IMR-90 (cell line): ENCODE measurements at regions not wholly inside any gene's neighbourhood (a gene's known extent, or its start where the extent isn't known, plus 50 kb on each side); places are given as distances from the start of the nearest gene placed in this dataset.

ENCODE experiments used
- ATAC-seq: fragments of 200-7000 bp; cut with Tn5 transposase; 2 replicates; pipeline ENCODE4 v1.9.1; 2020; ENCODE audit warnings: low read depth, mild to moderate bottlenecking, moderate library complexity
- BruUV-seq: library from RNA; stranded (reverse); fragments of 400-500 nt; replicated peaks from 2 replicates; lab custom pipeline; 2021; lab: Mats Ljungman, UMichigan
- CTCF ChIA-PET: fragments of 300-600 bp; formaldehyde crosslinking; extraction: SDS; loops from one replicate; lab custom pipeline; 2021; ENCODE audit warnings: antibody characterized with exemption; lab: Yijun Ruan, JAX
- POLR2A ChIA-PET: fragments of 300-600 bp; sonication (Branson Sonifier 250); formaldehyde crosslinking; loops from one replicate; lab custom pipeline; 2022; ENCODE audit warnings: antibody characterized with exemption; ENCODE audit not compliant: unreplicated experiment; lab: Charles Lee
- DNase-seq: peaks from one replicate; pipeline ENCODE4 v3.0.0; 2013
- H2AFZ ChIP-seq: replicated peaks from 2 replicates; pipeline ENCODE3; 2013; ENCODE audit warnings: low read length, mild to moderate bottlenecking; ENCODE audit not compliant: poor library complexity
- H2AK5ac ChIP-seq: 2 replicates; pipeline ENCODE4 v1.6.1; 2013; ENCODE audit warnings: low read depth, low read length, inconsistent platforms
- H2AK9ac ChIP-seq: replicated peaks from 2 replicates; pipeline ENCODE3; 2013; ENCODE audit warnings: mild to moderate bottlenecking, low read depth, low read length, moderate library complexity; ENCODE audit not compliant: poor library complexity
- H2BK120ac ChIP-seq: 2 replicates; pipeline ENCODE4 v1.6.1; 2013; ENCODE audit warnings: low read depth, low read length, inconsistent platforms
- H2BK15ac ChIP-seq: 3 replicates; pipeline ENCODE4 v1.6.1; 2013; ENCODE audit warnings: low read depth, low read length, inconsistent platforms
- H2BK20ac ChIP-seq: 2 replicates; pipeline ENCODE4 v1.6.1; 2013; ENCODE audit warnings: low read depth, mild to moderate bottlenecking, inconsistent platforms, low read length, moderate library complexity
- H2BK5ac ChIP-seq: 2 replicates; pipeline ENCODE4 v1.6.1; 2013; ENCODE audit warnings: mild to moderate bottlenecking, low read depth, low read length, inconsistent platforms; ENCODE audit not compliant: poor library complexity, severe bottlenecking
- H3K14ac ChIP-seq: replicated peaks from 2 replicates; pipeline ENCODE4 v1.6.1; 2013; ENCODE audit warnings: low read depth, low read length, inconsistent platforms
- H3K18ac ChIP-seq: 2 replicates; pipeline ENCODE4 v1.6.1; 2013; ENCODE audit warnings: low read depth, low read length, control low read depth
- H3K23ac ChIP-seq: 2 replicates; pipeline ENCODE4 v1.6.1; 2013; ENCODE audit warnings: low read depth, low read length, inconsistent platforms
- H3K27ac ChIP-seq: 2 replicates; pipeline ENCODE4 v1.5.1; 2013; ENCODE audit warnings: mild to moderate bottlenecking, control low read depth, low read length; ENCODE audit not compliant: insufficient read depth
- H3K27me3 ChIP-seq: 2 replicates; pipeline ENCODE4 v1.6.1; 2013; ENCODE audit warnings: low read length; ENCODE audit not compliant: control insufficient read depth, insufficient read depth
- H3K36me3 ChIP-seq: 2 replicates; pipeline ENCODE4 v1.6.1; 2013; ENCODE audit warnings: low read length, mixed read lengths; ENCODE audit not compliant: control insufficient read depth, insufficient read depth
- H3K4ac ChIP-seq: 2 replicates; pipeline ENCODE4 v1.6.1; 2013; ENCODE audit warnings: low read depth, low read length, inconsistent platforms
- H3K4me1 ChIP-seq: 2 replicates; pipeline ENCODE4 v1.6.1; 2013; ENCODE audit warnings: low read length, mixed read lengths; ENCODE audit not compliant: control insufficient read depth, insufficient read depth
- H3K4me2 ChIP-seq: 2 replicates; pipeline ENCODE4 v1.6.1; 2013; ENCODE audit warnings: low read depth, mild to moderate bottlenecking, control low read depth, low read length, moderate library complexity
- H3K4me3 ChIP-seq: 2 replicates; pipeline ENCODE4 v1.5.1; 2013; ENCODE audit warnings: low read depth, mild to moderate bottlenecking, control low read depth, low read length, moderate library complexity; ENCODE audit not compliant: insufficient read depth
- H3K56ac ChIP-seq: 2 replicates; pipeline ENCODE4 v1.6.1; 2013; ENCODE audit warnings: low read length, inconsistent platforms; ENCODE audit not compliant: insufficient read depth; ENCODE audit errors: extremely low read depth
- H3K79me1 ChIP-seq, 2 experiments: 2 replicates each; pipeline ENCODE4 v1.6.1; 2013; ENCODE audit warnings: low read length in 2 of 2, inconsistent platforms in 1 of 2, low read depth in 1 of 2
- H3K9ac ChIP-seq: 2 replicates; pipeline ENCODE4 v1.6.1; 2013; ENCODE audit warnings: low read depth, low read length, control low read depth
- H3K9me1 ChIP-seq: 2 replicates; pipeline ENCODE4 v1.6.1; 2013; ENCODE audit warnings: low read length, inconsistent platforms; ENCODE audit not compliant: insufficient read depth
- H3K9me3 ChIP-seq: 2 replicates; pipeline ENCODE4 v1.6.1; 2013; ENCODE audit warnings: low read length; ENCODE audit not compliant: control insufficient read depth, insufficient read depth
- H4K20me1 ChIP-seq: 2 replicates; pipeline ENCODE4 v1.6.1; 2013; ENCODE audit warnings: low read length, inconsistent platforms; ENCODE audit not compliant: insufficient read depth
- H4K5ac ChIP-seq: 2 replicates; pipeline ENCODE4 v1.6.1; 2013; ENCODE audit warnings: mild to moderate bottlenecking, low read depth, low read length, control low read depth
- H4K8ac ChIP-seq, 2 experiments: 2 replicates each; pipeline ENCODE4 v1.6.1; 2013; ENCODE audit warnings: low read depth in 2 of 2, low read length in 2 of 2, control low read depth in 1 of 2, inconsistent platforms in 1 of 2
- H4K91ac ChIP-seq: 2 replicates; pipeline ENCODE4 v1.6.1; 2013; ENCODE audit warnings: low read depth, low read length, inconsistent platforms; ENCODE audit not compliant: insufficient read depth
- BHLHE40 ChIP-seq: fragments of 150-350 bp; IDR thresholded peaks from 2 replicates; pipeline ENCODE4 v1.6.1; 2016; ENCODE audit warnings: mild to moderate bottlenecking, low read depth, low read length
- CEBPB ChIP-seq: IDR thresholded peaks from 2 replicates; pipeline ENCODE4 v1.6.1; 2012; ENCODE audit warnings: low read depth, low read length, improper control_type of control experiment
- CHD1 ChIP-seq: IDR thresholded peaks from 2 replicates; pipeline ENCODE4 v1.6.1; 2012; ENCODE audit warnings: low read depth, low read length, improper control_type of control experiment
- CTCF ChIP-seq: conservative IDR thresholded peaks from 2 replicates; pipeline ENCODE4 v1.5.1; 2012; ENCODE audit warnings: mild to moderate bottlenecking, low read depth, low read length, improper control_type of control experiment
- ELK1 ChIP-seq: fragments of 150-350 bp; IDR thresholded peaks from 2 replicates; pipeline ENCODE4 v1.6.1; 2016; ENCODE audit warnings: low read depth, mild to moderate bottlenecking, low read length, moderate library complexity, borderline replicate concordance
- MAFK ChIP-seq: IDR thresholded peaks from 2 replicates; pipeline ENCODE4 v1.6.1; 2012; ENCODE audit warnings: low read depth, low read length, improper control_type of control experiment
- MXI1 ChIP-seq: IDR thresholded peaks from 2 replicates; pipeline ENCODE4 v1.6.1; 2012; ENCODE audit warnings: low read depth, mild to moderate bottlenecking, low read length, moderate library complexity, borderline replicate concordance
- POLR2A ChIP-seq: IDR thresholded peaks from 2 replicates; pipeline ENCODE4 v1.6.1; 2012; ENCODE audit warnings: mild to moderate bottlenecking, low read depth, low read length
- RAD21 ChIP-seq: IDR thresholded peaks from 2 replicates; pipeline ENCODE4 v1.6.1; 2012; ENCODE audit warnings: low read length, improper control_type of control experiment
- RCOR1 ChIP-seq: IDR thresholded peaks from 2 replicates; pipeline ENCODE4 v1.6.1; 2012; ENCODE audit warnings: mild to moderate bottlenecking, low read length, improper control_type of control experiment; ENCODE audit not compliant: insufficient replicate concordance
- RFX5 ChIP-seq: IDR thresholded peaks from 2 replicates; pipeline ENCODE4 v1.8.0; 2012; ENCODE audit warnings: low read depth, mild to moderate bottlenecking, low read length, moderate library complexity
- SMC3 ChIP-seq: fragments of 150-350 bp; IDR thresholded peaks from 2 replicates; pipeline ENCODE4 v1.6.1; 2016; ENCODE audit warnings: low read depth, mild to moderate bottlenecking, antibody characterized with exemption, low read length, moderate library complexity
- dilution Hi-C: fragments of 300-500 bp; cut with HindIII; formaldehyde crosslinking; loops from one replicate; pipeline ENCODE4 v1.14.3; 2018; ENCODE audit warnings: low sequenced_read_pairs; ENCODE audit not compliant: unreplicated experiment
- in situ Hi-C: fragments of 300-500 bp; cut with MboI; formaldehyde crosslinking; loops from 3 replicates; pipeline ENCODE4 v1.14.3; 2019; ENCODE audit warnings: low sequenced_read_pairs, inconsistent platforms, mixed read lengths
- intact Hi-C: fragments of 100-400 bp; cut with micrococcal nuclease; formaldehyde crosslinking; loops from 2 replicates; pipeline ENCODE4 v1.10.0; 2022

DNA sequence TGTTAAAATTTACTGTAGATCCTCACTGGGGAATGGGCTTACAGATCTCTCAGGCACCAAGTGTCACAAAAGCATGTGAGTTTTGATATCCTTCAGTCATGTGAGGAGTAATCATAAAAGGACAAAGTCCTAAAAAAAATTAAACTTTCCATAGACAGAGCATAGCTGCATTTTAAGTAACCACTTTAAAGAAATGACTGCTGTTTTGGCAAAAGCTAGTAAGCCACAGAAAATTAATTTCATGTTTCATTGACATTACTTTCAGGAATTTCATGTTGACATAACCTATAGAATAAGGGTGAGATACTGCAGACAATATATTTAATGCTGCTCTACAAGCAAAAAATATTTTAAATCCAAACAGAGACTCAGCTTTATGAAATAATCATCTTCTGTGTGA is 156.3 kb downstream of the LYPLAL1 start:
- H4K20me1 ChIP-seq, result no peaks in the 10 kb centered on the region
- H3K56ac ChIP-seq, result no peak overlapping the region
- ChIA-PET CTCF (no interaction called here), POLR2A (no interaction called here)
- no peak overlapping the region for H2BK5ac ChIP-seq
- H3K27ac ChIP-seq, result no peak overlapping the region
- H2AFZ ChIP-seq, result no peak overlapping the region
- no peak overlapping the region for H2BK15ac ChIP-seq
- DNase-seq (no peak), ATAC-seq (no peak)
- TF ChIP-seq ELK1, result no peak
- no peak for TF ChIP-seq SMC3
- no peak for TF ChIP-seq MXI1
- no peak for TF ChIP-seq CTCF
- TF ChIP-seq RAD21, result no peak
- TF ChIP-seq CHD1, result no peak
- TF ChIP-seq BHLHE40, result no peak
- TF ChIP-seq MAFK, result no peak
- TF ChIP-seq POLR2A, result no peak
- no peak for TF ChIP-seq RCOR1
- no peak for TF ChIP-seq RFX5
- no peak for TF ChIP-seq CEBPB
- no peak overlapping the region for H3K4me2 ChIP-seq
- no peaks in the 10 kb centered on the region; the same call in 1 of the 2 replicates for H3K9me1 ChIP-seq
- H2BK120ac ChIP-seq, result no peak overlapping the region
- H4K91ac ChIP-seq, result no peak overlapping the region
- peaks cover 3% of the 10 kb centered on the region; the same call in 1 of the 2 replicates for H3K4me1 ChIP-seq
- no peak overlapping the region for H4K5ac ChIP-seq
- no peak overlapping the region for H3K4ac ChIP-seq
- H2AK5ac ChIP-seq, result no peak overlapping the region
- H3K9me3 ChIP-seq, result no peaks in the 10 kb centered on the region
- intact Hi-C loops, result no loop called here
- no peaks in the 10 kb centered on the region for H3K79me1 ChIP-seq
- no peak overlapping the region for H3K9ac ChIP-seq
- no peak overlapping the region for H3K18ac ChIP-seq
- H3K14ac ChIP-seq, result no peak overlapping the region
- H2AK9ac ChIP-seq, result no peak overlapping the region
- no peaks in the 10 kb centered on the region for H3K27me3 ChIP-seq
- no peak overlapping the region for H3K4me3 ChIP-seq
- peaks cover 2% of the 10 kb centered on the region; the same call in 1 of the 2 replicates for H3K36me3 ChIP-seq
- no TSS peak for BruUV-seq
- H4K8ac ChIP-seq, result no peak overlapping the region; a peak in 1 of 4 replicates
- H2BK20ac ChIP-seq, result no peak overlapping the region
- dilution Hi-C loops, result no loop called here
- in situ Hi-C loops, result no loop called here
- H3K23ac ChIP-seq, result no peak overlapping the region
